ENCODE measurements at regions not wholly inside any gene's neighbourhood (a gene's known extent, or its start where the extent isn't known, plus 50 kb on each side); places are given as distances from the start of the nearest gene placed in this dataset.

- TF ChIP-seq, protein P1, sequence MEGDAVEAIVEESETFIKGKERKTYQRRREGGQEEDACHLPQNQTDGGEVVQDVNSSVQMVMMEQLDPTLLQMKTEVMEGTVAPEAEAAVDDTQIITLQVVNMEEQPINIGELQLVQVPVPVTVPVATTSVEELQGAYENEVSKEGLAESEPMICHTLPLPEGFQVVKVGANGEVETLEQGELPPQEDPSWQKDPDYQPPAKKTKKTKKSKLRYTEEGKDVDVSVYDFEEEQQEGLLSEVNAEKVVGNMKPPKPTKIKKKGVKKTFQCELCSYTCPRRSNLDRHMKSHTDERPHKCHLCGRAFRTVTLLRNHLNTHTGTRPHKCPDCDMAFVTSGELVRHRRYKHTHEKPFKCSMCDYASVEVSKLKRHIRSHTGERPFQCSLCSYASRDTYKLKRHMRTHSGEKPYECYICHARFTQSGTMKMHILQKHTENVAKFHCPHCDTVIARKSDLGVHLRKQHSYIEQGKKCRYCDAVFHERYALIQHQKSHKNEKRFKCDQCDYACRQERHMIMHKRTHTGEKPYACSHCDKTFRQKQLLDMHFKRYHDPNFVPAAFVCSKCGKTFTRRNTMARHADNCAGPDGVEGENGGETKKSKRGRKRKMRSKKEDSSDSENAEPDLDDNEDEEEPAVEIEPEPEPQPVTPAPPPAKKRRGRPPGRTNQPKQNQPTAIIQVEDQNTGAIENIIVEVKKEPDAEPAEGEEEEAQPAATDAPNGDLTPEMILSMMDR (IDR thresholded peaks at IDR 0.05; ENCODE audit: insufficient read depth, low read length): no peak
- TF ChIP-seq POLR2AphosphoS5 (IDR thresholded peaks at IDR 0.05; ENCODE audit: low read depth) (no peak), GABPA (IDR thresholded peaks at IDR 0.05; ENCODE audit: low read depth) (no peak), REST (IDR thresholded peaks at IDR 0.05; ENCODE audit: insufficient replicate concordance, low read depth) (no peak), SPI1 (IDR thresholded peaks at IDR 0.05; ENCODE audit: borderline replicate concordance, low read depth) (no peak)
These were observed 435.6 kb upstream of the ONECUT1 start for GRCh38 chr15:53225781-53226180.

All from HL-60 (cell line).